ENCODE measurements at regions not wholly inside any gene's neighbourhood (a gene's known extent, or its start where the extent isn't known, plus 50 kb on each side); places are given as distances from the start of the nearest gene placed in this dataset.

- H3K9me3 ChIP-seq = no peaks in the 10 kb centered on the region
- H3K27ac ChIP-seq = no peak overlapping the region
- no peaks in the 10 kb centered on the region for H3K36me3 ChIP-seq
- no peak overlapping the region for H3K4me3 ChIP-seq (ENCODE audit: low read depth in 1 of 2, low read length in 1 of 2)
- H3K27me3 ChIP-seq = no peaks in the 10 kb centered on the region
- no peaks in the 10 kb centered on the region for H3K4me1 ChIP-seq (ENCODE audit: control insufficient read depth in 1 of 2, insufficient read depth in 1 of 2, low read depth in 1 of 2, low read length in 1 of 2)
- no peak for TF ChIP-seq CTCF (IDR thresholded peaks at IDR 0.05)
Measured at GRCh38 chr14:85399186-85399585, 130.8 kb upstream of the FLRT2 start.

GRCh38 chr14:85400678-85401077, 129.3 kb upstream of the FLRT2 start:
- H3K9me3 ChIP-seq = no peaks in the 10 kb centered on the region

GRCh38 chr14:85401384-85401783, 128.6 kb upstream of the FLRT2 start:
- Histone ChIP-seq H3K4me1 (ENCODE audit: control insufficient read depth in 1 of 2, insufficient read depth in 1 of 2, low read depth in 1 of 2, low read length in 1 of 2) (no peaks in the 10 kb centered on the region), H3K9me3 (no peaks in the 10 kb centered on the region), H3K4me3 (ENCODE audit: low read depth in 1 of 2, low read length in 1 of 2) (no peak overlapping the region), H3K36me3 (no peaks in the 10 kb centered on the region), H3K27me3 (no peaks in the 10 kb centered on the region), H3K27ac (no peak overlapping the region)
- no peak for TF ChIP-seq CTCF (IDR thresholded peaks at IDR 0.05)

More at GRCh38 chr14:85400678-85401077, 129.3 kb upstream of the FLRT2 start:
- no peak overlapping the region for H3K4me3 ChIP-seq (ENCODE audit: low read depth in 1 of 2, low read length in 1 of 2)
- no peaks in the 10 kb centered on the region for H3K4me1 ChIP-seq (ENCODE audit: control insufficient read depth in 1 of 2, insufficient read depth in 1 of 2, low read depth in 1 of 2, low read length in 1 of 2)
- no peak for TF ChIP-seq CTCF (IDR thresholded peaks at IDR 0.05)
- H3K27me3 ChIP-seq = no peaks in the 10 kb centered on the region
- H3K27ac ChIP-seq = no peak overlapping the region
- no peaks in the 10 kb centered on the region for H3K36me3 ChIP-seq

- no peak for TF ChIP-seq CTCF (IDR thresholded peaks at IDR 0.05)
- Histone ChIP-seq H3K27me3 (no peaks in the 10 kb centered on the region), H3K4me3 (ENCODE audit: low read depth in 1 of 2, low read length in 1 of 2) (no peak overlapping the region), H3K36me3 (no peaks in the 10 kb centered on the region), H3K4me1 (ENCODE audit: control insufficient read depth in 1 of 2, insufficient read depth in 1 of 2, low read depth in 1 of 2, low read length in 1 of 2) (no peaks in the 10 kb centered on the region), H3K27ac (no peak overlapping the region), H3K9me3 (no peaks in the 10 kb centered on the region)
Measured at GRCh38 chr14:85402569-85403162, 127.3 kb upstream of the FLRT2 start.

GRCh38 chr14:85409481-85410210, 120.3 kb upstream of the FLRT2 start:
- Histone ChIP-seq H3K36me3 (no peaks in the 10 kb centered on the region), H3K27ac (no peak overlapping the region), H3K27me3 (no peaks in the 10 kb centered on the region), H3K4me1 (ENCODE audit: control insufficient read depth in 1 of 2, insufficient read depth in 1 of 2, low read depth in 1 of 2, low read length in 1 of 2) (peaks cover 28 to 30% of the 10 kb centered on the region in 2 experiments), H3K9me3 (no peaks in the 10 kb centered on the region), H3K4me3 (ENCODE audit: low read depth in 1 of 2, low read length in 1 of 2) (no peak overlapping the region)
- TF ChIP-seq CTCF (IDR thresholded peaks at IDR 0.05) = no peak
